ENCODE measurements at regions not wholly inside any gene's neighbourhood (a gene's known extent, or its start where the extent isn't known, plus 50 kb on each side); places are given as distances from the start of the nearest gene placed in this dataset.

GRCh38 chr14:61894452-61895077, 132.3 kb downstream of the SNAPC1 start:
- peak; percentile 11 to 67 for DNase-seq

- no peak for DNase-seq
These were observed 135.1 kb downstream of the SNAPC1 start for GRCh38 chr14:61897300-61897699.

GRCh38 chr14:61898568-61898967, 136.3 kb downstream of the SNAPC1 start:
- DNase-seq = no peak

GRCh38 chr14:61899497-61899896, 137.3 kb downstream of the SNAPC1 start:
- no peak for DNase-seq

- no peak for DNase-seq
These were observed 142.7 kb downstream of the SNAPC1 start for GRCh38 chr14:61904946-61905345.

GRCh38 chr14:61911574-61911973, 149.4 kb downstream of the SNAPC1 start:
- no peak for DNase-seq

- no peak for DNase-seq
These were observed 156.8 kb downstream of the SNAPC1 start for GRCh38 chr14:61918998-61919397.

GRCh38 chr14:61923348-61923747, 161.1 kb downstream of the SNAPC1 start:
- peak in 1 of 2 experiments; percentile 3 for DNase-seq

GRCh38 chr14:61925043-61925442, 162.8 kb downstream of the SNAPC1 start:
- peak in 1 of 2 experiments; percentile 35 for DNase-seq

GRCh38 chr14:61925732-61926435, 163.7 kb downstream of the SNAPC1 start:
- DNase-seq = no peak

GRCh38 chr14:61927060-61927459, 164.8 kb downstream of the SNAPC1 start:
- DNase-seq = no peak

- no peak for DNase-seq
These were observed 165.3 kb downstream of the SNAPC1 start for GRCh38 chr14:61927520-61927919.

GRCh38 chr14:61928300-61928699, 166.1 kb downstream of the SNAPC1 start:
- no peak for DNase-seq

- no peak for DNase-seq
These were observed 166.5 kb downstream of the SNAPC1 start for GRCh38 chr14:61928701-61929100.

- no peak for DNase-seq
These were observed 167.4 kb downstream of the SNAPC1 start for GRCh38 chr14:61929651-61930050.

GRCh38 chr14:61930101-61930857, 168.1 kb downstream of the SNAPC1 start:
- DNase-seq = no peak

GRCh38 chr14:61932974-61933373, 170.8 kb downstream of the SNAPC1 start:
- DNase-seq = no peak

GRCh38 chr14:61934385-61934784, 172.2 kb downstream of the SNAPC1 start:
- DNase-seq = no peak

GRCh38 chr14:61939776-61940175, 177.6 kb downstream of the SNAPC1 start:
- DNase-seq = no peak

GRCh38 chr14:61940666-61941420, 178.6 kb downstream of the SNAPC1 start:
- no peak for DNase-seq

GRCh38 chr14:61941421-61942150, 179.4 kb downstream of the SNAPC1 start:
- DNase-seq = no peak

GRCh38 chr14:61948376-61948775, 186.2 kb downstream of the SNAPC1 start:
- DNase-seq = no peak

Measured in NCI-H526 (cell line).